HG02798 (cell line): ENCODE measurements at regions not wholly inside any gene's neighbourhood (a gene's known extent, or its start where the extent isn't known, plus 50 kb on each side); places are given as distances from the start of the nearest gene placed in this dataset.
"Not testable (repeated sequence)": the region's sequence is repeated elsewhere in the genome, so short reads cannot be mapped to it uniquely, and the experiment has no call there.

ENCODE experiments used
- ATAC-seq: cut with Tn5 transposase; IDR thresholded peaks from one replicate; pipeline ENCODE4 v1.9.1; 2021; ENCODE audit warnings: mild to moderate bottlenecking; ENCODE audit not compliant: unreplicated experiment, poor library complexity

GRCh38 chr13:62839338-62839737, 1423.7 kb upstream of the PCDH20 start:
- no peak for ATAC-seq

- no peak for ATAC-seq
Measured at GRCh38 chr13:62838929-62839328, 1423.3 kb upstream of the PCDH20 start.

GRCh38 chr13:62837895-62838294, 1422.2 kb upstream of the PCDH20 start:
- ATAC-seq = no peak

GRCh38 chr13:62829486-62829885, 1413.8 kb upstream of the PCDH20 start:
- no peak for ATAC-seq

GRCh38 chr13:62799931-62800436, 1384.3 kb upstream of the PCDH20 start:
- no peak for ATAC-seq

- ATAC-seq = no peak
Measured at GRCh38 chr13:62799038-62799535, 1383.4 kb upstream of the PCDH20 start.

- ATAC-seq = no peak
Measured at GRCh38 chr13:62793850-62794249, 1378.2 kb upstream of the PCDH20 start.

- ATAC-seq = no peak
Measured at GRCh38 chr13:62781866-62782265, 1366.2 kb upstream of the PCDH20 start.

GRCh38 chr13:62779161-62779560, 1363.5 kb upstream of the PCDH20 start:
- no peak for ATAC-seq

- ATAC-seq = no peak
Measured at GRCh38 chr13:62767473-62767872, 1351.8 kb upstream of the PCDH20 start.

GRCh38 chr13:62760724-62761123, 1345.1 kb upstream of the PCDH20 start:
- ATAC-seq = no peak

- ATAC-seq = no peak
Measured at GRCh38 chr13:62747629-62748028, 1332.0 kb upstream of the PCDH20 start.

GRCh38 chr13:62747152-62747551, 1331.5 kb upstream of the PCDH20 start:
- no peak for ATAC-seq

- ATAC-seq = not testable (repeated sequence)
Measured at GRCh38 chr13:62729746-62730145, 1314.1 kb upstream of the PCDH20 start.

GRCh38 chr13:62721893-62722292, 1306.2 kb upstream of the PCDH20 start:
- no peak for ATAC-seq

GRCh38 chr13:62711948-62712347, 1296.3 kb upstream of the PCDH20 start:
- not testable (repeated sequence) for ATAC-seq

- ATAC-seq = no peak
Measured at GRCh38 chr13:62710787-62711186, 1295.1 kb upstream of the PCDH20 start.

- no peak for ATAC-seq
Measured at GRCh38 chr13:62706048-62706447, 1290.4 kb upstream of the PCDH20 start.

- ATAC-seq = no peak
Measured at GRCh38 chr13:62704875-62705274, 1289.2 kb upstream of the PCDH20 start.

- no peak for ATAC-seq
Measured at GRCh38 chr13:62702502-62702901, 1286.9 kb upstream of the PCDH20 start.

GRCh38 chr13:62697701-62698100, 1282.1 kb upstream of the PCDH20 start:
- no peak for ATAC-seq

- no peak for ATAC-seq
Measured at GRCh38 chr13:62696490-62696889, 1280.8 kb upstream of the PCDH20 start.

- ATAC-seq = no peak
Measured at GRCh38 chr13:62687732-62688131, 1272.1 kb upstream of the PCDH20 start.
